Tibial artery (tissue), 4 donors: ENCODE measurements at regions not wholly inside any gene's neighbourhood (a gene's known extent, or its start where the extent isn't known, plus 50 kb on each side); places are given as distances from the start of the nearest gene placed in this dataset.
"Not testable (repeated sequence)": the region's sequence is repeated elsewhere in the genome, so short reads cannot be mapped to it uniquely, and the experiment has no call there.

Experiments used
- DNase-seq, 2 donors: peaks; one replicate each; pipeline ENCODE4 v3.0.0-alpha.2; 2019
- H3K27ac ChIP-seq, 2 donors: fragments of 200-600 bp; sonication (generic) in 1 of 2; 1 replicate in 1 of 2; 2 replicates in 1 of 2; pipeline ENCODE4 v1.5.1; 2018 to 2019; ENCODE audit warnings: mild to moderate bottlenecking in 1 of 2
- H3K27me3 ChIP-seq, 2 donors: fragments of 200-600 bp; sonication (generic) in 1 of 2; one replicate each; pipeline versions ENCODE4 v1.5.1 to v1.6.0; 2016 to 2019
- H3K36me3 ChIP-seq, 3 donors: fragments of 200-600 bp; sonication (generic) in 2 of 3; one replicate each; pipeline ENCODE4 v1.5.1; 2016 to 2019; ENCODE audit warnings: mild to moderate bottlenecking in 2 of 3
- H3K4me1 ChIP-seq, 4 donors: fragments of 200-600 bp; sonication (generic) in 2 of 4; 1 replicate in 3 of 4; 2 replicates in 1 of 4; pipeline ENCODE4 v1.5.1; 2016 to 2019
- H3K4me3 ChIP-seq, 2 donors: fragments of 200-600 bp; sonication (generic) in 1 of 2; 1 replicate in 1 of 2; 2 replicates in 1 of 2; pipeline ENCODE4 v1.5.1; 2018 to 2019; ENCODE audit warnings: mild to moderate bottlenecking in 2 of 2
- H3K9me3 ChIP-seq, 3 donors: fragments of 200-600 bp; sonication (generic) in 1 of 3; one replicate each; pipeline ENCODE4 v1.5.1; 2016 to 2019
- intact Hi-C: fragments of 100-400 bp; cut with DNase I; formaldehyde crosslinking; loops from one replicate; pipeline ENCODE4 v1.15.0; 2023; ENCODE audit warnings: low total_unique reads
- TF ChIP-seq, protein P1 (sequence below), 2 experiments: fragments of 200-600 bp in 1 of 2; fragments of 450-650 bp in 1 of 2; IDR thresholded peaks; one replicate each; pipeline ENCODE4 v1.5.1; 2017 to 2019; ENCODE audit warnings: antibody characterized with exemption in 2 of 2, mild to moderate bottlenecking in 1 of 2, moderate library complexity in 1 of 2

DNA sequence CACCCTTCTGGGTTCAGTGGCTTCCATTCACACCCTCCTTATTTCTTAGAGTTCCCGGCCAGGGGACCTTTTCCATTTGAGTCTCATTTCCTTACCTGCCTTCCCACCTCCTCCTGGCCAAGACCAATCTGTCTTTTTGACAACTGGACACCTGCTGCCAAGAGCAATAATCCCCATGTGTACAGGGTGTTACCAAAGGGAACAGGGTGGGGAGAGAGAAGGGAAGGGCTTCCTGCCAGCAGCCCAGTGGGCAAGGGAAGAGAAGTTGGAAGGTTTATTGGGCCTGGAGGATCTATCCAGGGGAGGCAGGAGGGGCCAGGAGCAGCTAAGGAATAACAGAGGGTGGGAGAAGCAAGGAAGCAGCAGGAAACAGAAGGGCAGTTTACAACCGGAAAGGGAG, 346.2 kb downstream of the C12orf75 start:
- no peaks in the 10 kb centered on the region for H3K36me3 ChIP-seq
- H3K4me1 ChIP-seq: peaks cover 0 to 45% (median 17%) of the 10 kb centered on the region in 4 donors
- intact Hi-C loops: no loop called here
- H3K9me3 ChIP-seq: no peaks in the 10 kb centered on the region
- H3K4me3 ChIP-seq: no peak overlapping the region
- peak overlapping the region in 1 of 2 donors; percentile 41 for H3K27ac ChIP-seq
- no peaks in the 10 kb centered on the region for H3K27me3 ChIP-seq
- TF ChIP-seq, protein P1, sequence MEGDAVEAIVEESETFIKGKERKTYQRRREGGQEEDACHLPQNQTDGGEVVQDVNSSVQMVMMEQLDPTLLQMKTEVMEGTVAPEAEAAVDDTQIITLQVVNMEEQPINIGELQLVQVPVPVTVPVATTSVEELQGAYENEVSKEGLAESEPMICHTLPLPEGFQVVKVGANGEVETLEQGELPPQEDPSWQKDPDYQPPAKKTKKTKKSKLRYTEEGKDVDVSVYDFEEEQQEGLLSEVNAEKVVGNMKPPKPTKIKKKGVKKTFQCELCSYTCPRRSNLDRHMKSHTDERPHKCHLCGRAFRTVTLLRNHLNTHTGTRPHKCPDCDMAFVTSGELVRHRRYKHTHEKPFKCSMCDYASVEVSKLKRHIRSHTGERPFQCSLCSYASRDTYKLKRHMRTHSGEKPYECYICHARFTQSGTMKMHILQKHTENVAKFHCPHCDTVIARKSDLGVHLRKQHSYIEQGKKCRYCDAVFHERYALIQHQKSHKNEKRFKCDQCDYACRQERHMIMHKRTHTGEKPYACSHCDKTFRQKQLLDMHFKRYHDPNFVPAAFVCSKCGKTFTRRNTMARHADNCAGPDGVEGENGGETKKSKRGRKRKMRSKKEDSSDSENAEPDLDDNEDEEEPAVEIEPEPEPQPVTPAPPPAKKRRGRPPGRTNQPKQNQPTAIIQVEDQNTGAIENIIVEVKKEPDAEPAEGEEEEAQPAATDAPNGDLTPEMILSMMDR (IDR thresholded peaks at IDR 0.05): no peak
- peak; percentile 28 to 69 for DNase-seq

DNA sequence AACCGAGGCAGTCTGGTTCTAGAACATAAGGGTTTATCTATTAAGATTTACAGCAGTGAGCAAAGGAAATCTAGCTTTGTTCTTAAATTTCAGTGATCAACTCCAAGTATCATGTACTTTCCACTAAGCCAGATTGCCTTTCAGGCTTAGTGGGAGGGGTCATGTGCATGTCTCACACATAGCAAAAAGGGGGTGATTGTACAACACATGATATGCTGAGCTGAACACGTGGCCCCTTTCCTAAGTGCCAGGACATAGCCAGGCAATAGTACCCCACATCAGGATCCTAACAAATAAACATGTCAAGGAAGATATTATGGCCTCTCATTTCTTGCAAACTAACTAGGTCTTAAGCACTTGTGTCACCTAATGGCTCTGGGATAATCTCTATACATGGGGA, 347.2 kb downstream of the C12orf75 start:
- intact Hi-C loops: no loop called here

DNA sequence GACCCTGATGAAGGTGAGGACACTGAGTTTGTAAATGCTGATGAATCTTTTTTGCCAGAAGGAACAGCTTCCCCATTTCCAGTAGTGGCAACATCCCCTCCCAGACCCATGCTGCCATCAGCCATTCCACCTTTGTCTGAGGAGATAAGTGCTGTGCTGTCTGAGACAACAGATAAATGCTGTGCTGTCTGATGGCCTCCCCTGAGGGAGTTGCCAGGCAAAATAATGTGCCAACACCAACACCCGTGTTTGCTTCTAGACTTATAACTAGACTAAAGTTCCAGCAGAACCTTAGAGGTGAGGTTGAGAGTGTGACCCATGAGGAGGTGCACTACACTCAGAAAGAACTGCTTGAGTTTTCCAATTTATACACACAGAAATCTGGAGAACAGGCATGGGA, 349.5 kb downstream of the C12orf75 start:
- TF ChIP-seq, protein P1 (IDR thresholded peaks at IDR 0.05): no peak
- intact Hi-C loops: no loop called here
- DNase-seq: no peak
- Histone ChIP-seq H3K36me3 (no peaks in the 10 kb centered on the region), H3K27me3 (no peaks in the 10 kb centered on the region), H3K4me1 (peaks cover 0 to 22% (median 13%) of the 10 kb centered on the region in 4 donors), H3K9me3 (no peaks in the 10 kb centered on the region), H3K27ac (no peak overlapping the region), H3K4me3 (no peak overlapping the region)

More for the DNA sequence above, 347.2 kb downstream of the C12orf75 start:
- Histone ChIP-seq H3K4me1 (peaks cover 0 to 35% (median 13%) of the 10 kb centered on the region in 4 donors), H3K27me3 (no peaks in the 10 kb centered on the region), H3K4me3 (no peak overlapping the region), H3K27ac (peak overlapping the region in 1 of 2 donors; percentile 41), H3K9me3 (no peaks in the 10 kb centered on the region), H3K36me3 (no peaks in the 10 kb centered on the region)
- TF ChIP-seq, protein P1 (IDR thresholded peaks at IDR 0.05): no peak
- no peak for DNase-seq

DNA sequence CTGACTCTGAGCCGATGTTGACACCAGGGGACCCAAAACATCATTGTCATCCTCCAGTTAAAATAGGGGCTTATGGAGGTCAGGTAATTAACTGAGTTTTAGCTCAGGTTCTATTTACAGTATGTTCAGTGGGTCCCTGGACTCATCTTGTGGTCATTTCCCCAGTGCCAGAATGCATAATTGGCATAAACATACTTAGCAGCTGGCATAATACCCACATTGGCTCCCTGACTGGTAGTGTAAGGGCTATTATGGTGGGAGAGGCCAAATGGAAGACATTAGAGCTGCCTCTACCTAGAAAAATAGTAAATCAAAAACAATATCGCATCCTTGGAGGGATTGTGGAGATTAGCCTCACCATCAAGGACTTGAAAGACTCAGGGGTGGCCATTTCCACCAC, 350.9 kb downstream of the C12orf75 start:
- Histone ChIP-seq H3K9me3 (no peaks in the 10 kb centered on the region), H3K27me3 (no peaks in the 10 kb centered on the region), H3K4me3 (no peak overlapping the region), H3K27ac (no peak overlapping the region), H3K36me3 (no peaks in the 10 kb centered on the region), H3K4me1 (peaks cover 0 to 12% (median 10%) of the 10 kb centered on the region in 4 donors)
- no peak for DNase-seq
- TF ChIP-seq, protein P1 (IDR thresholded peaks at IDR 0.05): no peak
- intact Hi-C loops: no loop called here

DNA sequence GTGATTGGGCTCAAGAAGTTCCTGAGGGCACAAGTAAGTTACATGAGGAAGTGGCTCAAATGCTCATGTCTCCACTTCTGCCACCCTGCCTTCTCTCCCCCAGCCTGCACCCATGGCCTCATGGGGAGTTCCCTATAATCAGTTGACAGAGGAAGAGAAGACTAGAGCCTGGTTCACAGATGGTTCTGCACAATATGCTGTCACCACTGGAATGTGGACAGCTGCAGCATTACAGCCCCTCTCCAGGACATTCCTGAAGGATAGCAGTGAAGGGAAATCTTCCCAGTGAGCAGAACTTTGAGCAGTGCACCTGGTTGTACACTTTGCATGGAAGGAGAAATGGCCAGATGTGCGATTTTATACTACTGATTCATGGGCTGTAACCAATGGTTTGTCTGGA, 352.3 kb downstream of the C12orf75 start:
- H3K27ac ChIP-seq, H3K4me3 ChIP-seq, intact Hi-C loops: not testable (repeated sequence)

DNA sequence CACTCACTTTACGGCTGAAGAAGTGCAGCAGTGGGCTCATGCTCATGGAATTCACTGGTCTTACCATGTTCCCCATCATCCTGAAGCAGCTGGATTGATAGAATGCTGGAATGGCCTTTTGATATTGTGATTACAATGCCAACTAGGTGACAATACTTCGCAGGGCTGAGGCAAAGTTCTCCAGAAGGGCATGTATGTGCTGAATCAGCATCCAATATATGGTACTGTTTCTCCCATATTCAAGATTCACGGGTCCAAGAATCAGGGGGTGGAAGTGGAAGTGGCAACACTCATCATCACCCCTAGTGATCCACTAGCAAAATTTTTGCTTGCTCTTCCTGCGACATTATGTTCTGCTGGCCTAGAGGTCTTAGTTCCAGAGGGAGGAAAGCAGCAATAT, 353.3 kb downstream of the C12orf75 start:
- H3K27me3 ChIP-seq, DNase-seq, H3K9me3 ChIP-seq, H3K4me3 ChIP-seq, H3K27ac ChIP-seq, H3K36me3 ChIP-seq, intact Hi-C loops, H3K4me1 ChIP-seq: not testable (repeated sequence)

More for the DNA sequence above, 352.3 kb downstream of the C12orf75 start:
- H3K36me3 ChIP-seq, H3K27me3 ChIP-seq, H3K9me3 ChIP-seq, H3K4me1 ChIP-seq, DNase-seq: not testable (repeated sequence)

DNA sequence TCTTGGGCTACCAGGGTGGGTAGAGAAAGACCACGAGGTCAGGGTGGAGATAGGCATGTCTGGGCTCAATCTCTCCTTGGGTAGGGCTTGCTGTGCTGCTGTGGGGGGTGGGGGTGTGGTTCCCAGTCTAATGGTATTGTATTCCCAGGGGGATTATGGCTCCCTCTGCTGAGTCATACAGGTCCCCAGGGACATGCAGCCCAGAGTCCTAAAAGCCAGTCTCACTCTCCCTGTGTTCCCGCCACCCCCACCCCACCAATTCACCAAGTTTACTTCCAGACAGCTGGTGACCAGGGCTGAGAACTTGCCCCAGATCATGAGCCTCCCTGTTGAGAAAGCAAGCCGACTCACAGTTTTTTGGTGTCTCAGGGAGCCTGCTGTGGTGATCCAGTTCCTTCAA, 367.6 kb downstream of the C12orf75 start:
- no peak for DNase-seq
- TF ChIP-seq, protein P1 (IDR thresholded peaks at IDR 0.05): no peak
- no peaks in the 10 kb centered on the region for H3K4me1 ChIP-seq

More for the DNA sequence above, 367.6 kb downstream of the C12orf75 start:
- Histone ChIP-seq H3K27me3 (no peaks in the 10 kb centered on the region), H3K36me3 (no peaks in the 10 kb centered on the region), H3K4me3 (no peak overlapping the region), H3K9me3 (no peaks in the 10 kb centered on the region), H3K27ac (no peak overlapping the region)
- intact Hi-C loops: no loop called here
